ENCODE measurements at regions not wholly inside any gene's neighbourhood (a gene's known extent, or its start where the extent isn't known, plus 50 kb on each side); places are given as distances from the start of the nearest gene placed in this dataset.

DNA sequence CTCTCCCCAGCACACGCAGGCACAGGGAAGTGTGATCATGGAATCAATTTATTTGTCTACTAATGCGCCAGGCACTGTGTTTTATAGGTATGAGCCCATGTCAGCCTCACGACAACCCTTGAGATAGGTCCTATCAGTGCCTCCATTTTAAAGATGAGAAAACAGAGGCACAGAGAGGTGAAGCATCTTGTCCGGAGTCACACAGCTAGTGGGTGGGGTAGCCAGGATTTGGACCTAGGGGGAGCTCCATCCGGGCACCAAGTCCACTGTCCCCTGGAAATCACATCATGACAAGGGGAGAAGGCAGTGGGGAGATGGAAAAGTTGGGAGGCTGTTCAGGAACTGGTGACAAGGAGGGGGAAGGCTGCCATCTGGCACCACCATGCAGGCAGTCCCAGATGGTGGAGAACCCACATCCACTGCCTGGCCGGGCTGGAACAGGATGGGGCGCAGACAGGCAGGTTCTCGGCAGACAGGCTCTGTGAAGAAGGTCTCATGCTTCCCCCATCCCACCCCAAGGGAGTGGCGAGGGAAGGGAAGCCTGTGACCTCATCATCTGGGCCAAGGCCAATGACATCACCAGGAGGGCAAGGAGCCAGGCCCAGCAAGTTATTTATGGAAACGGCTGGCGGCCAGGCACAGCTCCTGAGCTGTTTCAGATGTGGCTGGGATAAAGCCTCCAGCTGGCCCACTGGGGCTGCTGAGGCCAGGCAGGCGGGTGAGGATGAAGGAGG is 126.0 kb upstream of the SDK2 start:
- Histone ChIP-seq H3K27ac (ENCODE audit: low read depth, low read length) (no peak overlapping the region), H3K9me3 (ENCODE audit: control insufficient read depth, insufficient read depth, low read length) (no peaks in the 10 kb centered on the region), H3K27me3 (ENCODE audit: control insufficient read depth, insufficient read depth, low read length) (no peaks in the 10 kb centered on the region), H3K9ac (ENCODE audit: low read depth, low read length) (no peak overlapping the region), H3K4me3 (ENCODE audit: low read depth, low read length) (no peak overlapping the region), H3K4me1 (ENCODE audit: control insufficient read depth, insufficient read depth, low read length) (no peaks in the 10 kb centered on the region), H3K36me3 (ENCODE audit: control insufficient read depth, insufficient read depth, low read length) (no peaks in the 10 kb centered on the region)

DNA sequence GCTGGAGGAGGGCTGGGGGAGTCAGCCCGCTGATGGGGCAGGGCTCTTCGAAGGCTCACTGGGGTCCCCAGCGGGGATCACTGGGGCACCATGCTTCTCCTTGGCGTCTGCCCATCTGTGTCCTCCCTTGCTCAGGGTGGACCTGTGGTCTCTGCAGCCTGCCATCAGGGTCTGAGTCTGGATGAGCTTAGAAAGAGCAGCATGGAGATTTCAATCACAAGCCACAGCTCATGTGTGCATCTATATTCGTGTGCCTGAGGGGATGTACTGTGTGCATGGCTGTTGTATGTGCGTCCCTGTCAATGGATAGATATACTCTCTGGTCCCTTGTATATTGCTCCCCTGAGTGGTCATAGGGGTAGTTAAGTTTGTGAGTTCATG is 126.6 kb upstream of the SDK2 start:
- Histone ChIP-seq H3K27me3 (ENCODE audit: control insufficient read depth, insufficient read depth, low read length) (no peaks in the 10 kb centered on the region), H3K4me3 (ENCODE audit: low read depth, low read length) (no peak overlapping the region), H3K27ac (ENCODE audit: low read depth, low read length) (no peak overlapping the region), H3K9me3 (ENCODE audit: control insufficient read depth, insufficient read depth, low read length) (no peaks in the 10 kb centered on the region), H3K9ac (ENCODE audit: low read depth, low read length) (no peak overlapping the region), H3K4me1 (ENCODE audit: control insufficient read depth, insufficient read depth, low read length) (no peaks in the 10 kb centered on the region), H3K36me3 (ENCODE audit: control insufficient read depth, insufficient read depth, low read length) (no peaks in the 10 kb centered on the region)

DNA sequence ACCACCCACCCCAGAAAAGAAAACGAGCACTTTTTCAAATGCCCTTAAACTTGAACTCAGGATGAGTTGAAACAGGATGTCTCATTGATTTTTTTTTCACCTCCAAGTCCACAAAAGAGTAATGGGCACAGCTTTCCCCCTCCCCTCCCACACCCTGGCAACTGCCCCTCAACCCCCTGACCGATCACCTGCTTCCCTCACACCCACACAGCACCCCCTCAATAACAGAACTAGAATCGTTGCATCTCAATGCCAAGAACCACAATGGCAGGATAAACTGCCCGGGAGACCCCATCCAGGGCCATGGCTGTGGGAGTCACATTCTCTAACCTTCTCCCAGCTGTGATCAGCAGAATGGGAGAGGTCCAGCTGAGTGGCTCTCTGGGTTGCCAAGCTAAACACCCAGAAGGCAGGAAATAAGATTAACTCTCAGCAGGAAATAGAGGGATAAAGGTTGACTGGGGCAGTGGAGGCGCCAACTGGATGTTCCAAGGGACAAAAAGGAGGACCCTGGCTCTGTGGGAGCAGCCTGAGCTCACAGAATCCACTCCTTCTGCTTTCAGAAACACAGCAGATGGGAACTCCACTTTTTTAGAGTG is 128.0 kb upstream of the SDK2 start:
- no peaks in the 10 kb centered on the region for H3K27me3 ChIP-seq (ENCODE audit: control insufficient read depth, insufficient read depth, low read length)
- no peak overlapping the region for H3K4me3 ChIP-seq (ENCODE audit: low read depth, low read length)
- no peak overlapping the region for H3K9ac ChIP-seq (ENCODE audit: low read depth, low read length)
- H3K27ac ChIP-seq (ENCODE audit: low read depth, low read length) = no peak overlapping the region
- no peaks in the 10 kb centered on the region for H3K36me3 ChIP-seq (ENCODE audit: control insufficient read depth, insufficient read depth, low read length)
- peaks cover 6% of the 10 kb centered on the region; the same call in 1 of the 2 replicates for H3K9me3 ChIP-seq (ENCODE audit: control insufficient read depth, insufficient read depth, low read length)
- no peaks in the 10 kb centered on the region for H3K4me1 ChIP-seq (ENCODE audit: control insufficient read depth, insufficient read depth, low read length)

DNA sequence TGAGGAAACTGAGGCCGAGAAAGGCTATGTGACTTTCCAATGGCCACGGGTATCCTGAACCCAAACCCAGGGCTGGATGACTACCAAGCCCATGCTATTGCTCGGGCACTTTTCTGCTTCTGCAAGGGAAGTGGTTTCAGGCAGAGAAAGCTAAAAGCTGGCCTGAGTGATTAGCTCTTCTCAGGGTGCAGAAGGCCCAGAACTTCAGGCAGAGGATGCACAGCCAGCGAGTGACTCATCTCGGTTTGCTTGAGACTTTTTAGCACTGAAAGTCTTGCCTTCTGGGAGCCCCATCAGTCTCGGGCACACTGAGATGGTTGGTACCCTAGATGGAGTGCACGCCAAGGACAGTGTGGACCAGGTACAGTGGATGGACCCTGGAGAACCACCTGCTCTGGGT is 129.5 kb upstream of the SDK2 start:
- Histone ChIP-seq H3K36me3 (ENCODE audit: control insufficient read depth, insufficient read depth, low read length) (no peaks in the 10 kb centered on the region), H3K27me3 (ENCODE audit: control insufficient read depth, insufficient read depth, low read length) (no peaks in the 10 kb centered on the region), H3K4me3 (ENCODE audit: low read depth, low read length) (no peak overlapping the region), H3K9ac (ENCODE audit: low read depth, low read length) (no peak overlapping the region), H3K9me3 (ENCODE audit: control insufficient read depth, insufficient read depth, low read length) (peaks cover 8% of the 10 kb centered on the region; the same call in 1 of the 2 replicates), H3K4me1 (ENCODE audit: control insufficient read depth, insufficient read depth, low read length) (no peaks in the 10 kb centered on the region), H3K27ac (ENCODE audit: low read depth, low read length) (no peak overlapping the region)

DNA sequence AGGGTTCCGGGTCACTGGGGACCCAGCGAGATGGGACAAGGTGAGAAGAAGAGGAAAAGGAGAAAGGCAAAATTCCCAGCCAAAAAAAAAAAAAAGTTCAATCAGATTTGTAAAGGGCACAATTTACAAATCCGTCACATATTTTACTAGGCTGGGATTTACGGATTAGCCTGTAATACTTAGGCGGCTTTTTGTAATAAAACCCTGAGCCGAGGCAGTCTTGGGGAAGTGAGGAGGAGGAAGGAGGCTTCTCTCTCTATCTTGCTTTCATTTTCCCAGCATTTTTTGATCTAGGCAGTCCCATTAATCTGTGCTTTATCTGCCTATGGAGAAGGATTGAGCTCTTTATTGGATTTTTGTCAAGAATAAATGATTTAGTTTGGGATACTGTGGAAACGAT is 130.6 kb upstream of the SDK2 start:
- no peaks in the 10 kb centered on the region for H3K27me3 ChIP-seq (ENCODE audit: control insufficient read depth, insufficient read depth, low read length)
- H3K27ac ChIP-seq (ENCODE audit: low read depth, low read length) = no peak overlapping the region
- H3K36me3 ChIP-seq (ENCODE audit: control insufficient read depth, insufficient read depth, low read length) = no peaks in the 10 kb centered on the region
- H3K4me3 ChIP-seq (ENCODE audit: low read depth, low read length) = no peak overlapping the region
- H3K4me1 ChIP-seq (ENCODE audit: control insufficient read depth, insufficient read depth, low read length) = no peaks in the 10 kb centered on the region
- H3K9me3 ChIP-seq (ENCODE audit: control insufficient read depth, insufficient read depth, low read length) = peaks cover 11% of the 10 kb centered on the region; the same call in 1 of the 2 replicates
- H3K9ac ChIP-seq (ENCODE audit: low read depth, low read length) = no peak overlapping the region

DNA sequence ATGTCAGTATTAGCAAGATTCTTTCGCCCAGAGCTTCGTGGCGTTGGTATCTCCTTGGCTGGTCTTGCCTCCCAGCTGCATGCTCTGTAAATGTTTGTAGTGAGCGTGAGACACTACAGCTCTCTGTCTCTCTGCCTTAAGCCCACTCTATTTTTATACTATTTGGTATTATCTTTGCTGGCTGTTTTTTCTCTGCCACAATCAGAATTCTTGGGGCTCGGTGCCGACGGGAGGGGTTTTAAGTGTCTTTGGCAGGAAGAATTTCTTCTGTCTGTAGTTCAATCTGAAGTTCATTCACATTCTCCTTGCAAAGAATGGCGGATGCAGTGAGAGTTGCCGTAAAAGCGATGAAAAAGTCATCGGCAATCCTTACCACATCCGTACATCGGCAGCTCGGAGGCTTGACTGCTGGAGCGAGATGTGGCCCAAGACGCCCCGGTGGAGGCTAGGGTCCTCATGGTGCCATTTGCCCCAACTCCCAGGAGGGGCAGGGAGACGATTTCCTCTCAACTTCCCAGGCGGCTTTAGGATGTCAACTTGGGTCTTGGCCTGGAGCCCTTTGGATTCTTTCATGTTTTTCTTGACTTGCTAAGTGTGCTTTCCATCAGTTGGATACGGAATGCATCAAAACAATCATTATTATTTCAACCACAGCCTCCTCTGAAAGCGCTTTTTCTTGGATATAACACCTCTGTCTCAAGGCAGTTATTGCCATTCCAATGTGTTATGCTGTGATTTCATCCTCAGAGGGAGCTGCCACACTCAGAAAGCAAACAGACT is 132.3 kb upstream of the SDK2 start:
- Histone ChIP-seq H3K4me1 (ENCODE audit: control insufficient read depth, insufficient read depth, low read length) (no peaks in the 10 kb centered on the region), H3K9me3 (ENCODE audit: control insufficient read depth, insufficient read depth, low read length) (peaks cover 11% of the 10 kb centered on the region; the same call in 1 of the 2 replicates), H3K9ac (ENCODE audit: low read depth, low read length) (no peak overlapping the region), H3K27me3 (ENCODE audit: control insufficient read depth, insufficient read depth, low read length) (no peaks in the 10 kb centered on the region), H3K27ac (ENCODE audit: low read depth, low read length) (no peak overlapping the region), H3K36me3 (ENCODE audit: control insufficient read depth, insufficient read depth, low read length) (no peaks in the 10 kb centered on the region), H3K4me3 (ENCODE audit: low read depth, low read length) (no peak overlapping the region)

DNA sequence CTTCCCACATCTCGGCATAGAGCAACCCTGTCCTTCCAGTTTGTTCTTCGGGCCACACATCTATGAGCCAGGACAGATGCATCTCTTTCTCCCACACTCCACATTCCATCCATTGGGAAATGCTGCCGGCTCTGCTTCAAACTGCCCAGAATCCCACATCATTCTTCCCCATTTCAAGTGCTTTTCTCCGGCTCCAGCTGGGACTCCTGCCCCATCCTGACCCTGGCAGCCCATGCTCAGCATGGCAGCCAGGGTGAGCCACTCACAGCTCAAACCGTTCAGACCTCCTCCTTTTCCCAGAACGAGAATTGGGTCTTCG is 132.8 kb upstream of the SDK2 start:
- H3K9ac ChIP-seq (ENCODE audit: low read depth, low read length) = no peak overlapping the region
- H3K4me1 ChIP-seq (ENCODE audit: control insufficient read depth, insufficient read depth, low read length) = no peaks in the 10 kb centered on the region
- H3K27me3 ChIP-seq (ENCODE audit: control insufficient read depth, insufficient read depth, low read length) = no peaks in the 10 kb centered on the region
- H3K27ac ChIP-seq (ENCODE audit: low read depth, low read length) = no peak overlapping the region
- H3K9me3 ChIP-seq (ENCODE audit: control insufficient read depth, insufficient read depth, low read length) = peaks cover 11% of the 10 kb centered on the region; the same call in 1 of the 2 replicates
- H3K36me3 ChIP-seq (ENCODE audit: control insufficient read depth, insufficient read depth, low read length) = no peaks in the 10 kb centered on the region
- H3K4me3 ChIP-seq (ENCODE audit: low read depth, low read length) = no peak overlapping the region

DNA sequence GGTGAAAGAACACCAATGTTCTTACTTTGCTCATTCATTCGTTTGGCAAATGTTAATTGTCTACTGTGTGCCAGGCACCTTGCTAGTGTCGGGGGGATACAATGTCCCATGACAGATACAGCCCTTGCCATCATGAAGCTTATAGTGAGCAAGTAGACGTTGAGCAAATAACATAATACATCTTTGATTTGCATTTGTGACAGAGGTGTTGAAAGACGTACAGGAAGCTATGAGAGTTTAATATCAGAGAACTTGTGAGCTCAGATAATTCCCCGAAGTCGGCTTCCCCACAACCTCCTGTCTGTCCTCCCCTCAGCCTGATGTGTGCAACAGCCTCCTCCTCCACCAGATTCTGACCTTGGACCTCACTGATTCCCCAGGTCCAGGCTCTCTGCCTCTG is 138.0 kb upstream of the SDK2 start:
- H3K36me3 ChIP-seq (ENCODE audit: control insufficient read depth, insufficient read depth, low read length) = no peaks in the 10 kb centered on the region
- no peak overlapping the region for H3K4me3 ChIP-seq (ENCODE audit: low read depth, low read length)
- H3K27ac ChIP-seq (ENCODE audit: low read depth, low read length) = no peak overlapping the region
- no peak overlapping the region for H3K9ac ChIP-seq (ENCODE audit: low read depth, low read length)
- no peaks in the 10 kb centered on the region for H3K27me3 ChIP-seq (ENCODE audit: control insufficient read depth, insufficient read depth, low read length)
- peaks cover 5% of the 10 kb centered on the region; the same call in 1 of the 2 replicates for H3K9me3 ChIP-seq (ENCODE audit: control insufficient read depth, insufficient read depth, low read length)
- peaks cover 11% of the 10 kb centered on the region for H3K4me1 ChIP-seq (ENCODE audit: control insufficient read depth, insufficient read depth, low read length)

DNA sequence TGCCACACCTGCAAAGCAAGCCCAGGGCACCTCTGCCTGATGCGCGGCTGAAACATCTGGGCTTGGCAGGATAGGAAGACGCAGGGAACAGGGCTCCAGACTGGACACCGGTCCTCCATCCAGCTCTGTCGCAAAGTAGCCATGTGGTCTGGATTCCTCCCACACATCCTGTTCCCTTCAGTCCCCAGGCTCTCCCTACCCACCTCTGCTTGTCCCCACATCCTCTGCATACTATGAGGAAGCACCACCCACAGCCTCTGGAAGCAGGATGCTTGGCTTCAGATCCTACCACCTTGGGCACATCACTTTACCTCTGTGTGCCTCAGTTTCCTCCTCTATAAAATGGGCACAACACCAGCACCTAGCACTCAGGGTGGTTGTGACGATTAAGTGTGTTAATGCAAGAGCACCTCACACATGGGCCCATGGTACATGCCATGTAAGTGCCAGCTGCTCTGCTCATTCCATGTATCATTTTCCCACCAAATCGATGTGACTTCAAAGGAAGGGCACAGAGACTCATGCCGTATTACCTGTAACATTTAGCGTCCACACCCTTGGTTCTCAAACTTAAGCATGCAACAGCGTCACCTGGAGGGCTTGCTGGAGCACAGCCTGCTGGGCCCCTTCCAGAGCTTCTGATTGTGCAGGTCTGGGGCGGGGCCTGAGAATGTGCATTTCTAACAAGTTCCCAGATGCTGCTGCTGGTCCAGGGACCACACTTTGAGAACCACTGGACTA is 138.6 kb upstream of the SDK2 start:
- no peak overlapping the region for H3K27ac ChIP-seq (ENCODE audit: low read depth, low read length)
- H3K9me3 ChIP-seq (ENCODE audit: control insufficient read depth, insufficient read depth, low read length) = peaks cover 5% of the 10 kb centered on the region; the same call in 1 of the 2 replicates
- no peaks in the 10 kb centered on the region for H3K27me3 ChIP-seq (ENCODE audit: control insufficient read depth, insufficient read depth, low read length)
- H3K36me3 ChIP-seq (ENCODE audit: control insufficient read depth, insufficient read depth, low read length) = no peaks in the 10 kb centered on the region
- H3K4me3 ChIP-seq (ENCODE audit: low read depth, low read length) = no peak overlapping the region
- no peak overlapping the region for H3K9ac ChIP-seq (ENCODE audit: low read depth, low read length)
- H3K4me1 ChIP-seq (ENCODE audit: control insufficient read depth, insufficient read depth, low read length) = peaks cover 17% of the 10 kb centered on the region

DNA sequence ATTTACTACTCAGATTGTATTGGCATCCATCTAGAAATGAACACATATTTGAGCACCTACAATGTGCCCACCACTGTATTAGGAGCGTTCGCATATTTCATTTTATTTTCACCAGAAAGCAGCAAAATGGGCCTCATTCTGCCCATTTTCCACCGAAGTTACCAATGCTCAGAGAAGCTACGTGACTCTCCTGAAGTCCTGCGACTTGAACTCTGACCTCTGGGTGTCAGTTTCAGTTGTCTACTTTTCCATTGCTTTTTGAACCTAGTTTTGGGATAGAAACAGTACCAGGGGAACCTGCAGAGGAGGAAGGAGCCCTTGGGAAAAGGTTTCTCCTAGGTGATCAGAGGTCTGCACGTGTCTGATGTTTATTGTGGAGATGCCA is 139.1 kb upstream of the SDK2 start:
- H3K9me3 ChIP-seq (ENCODE audit: control insufficient read depth, insufficient read depth, low read length) = peaks cover 5% of the 10 kb centered on the region; the same call in 1 of the 2 replicates
- H3K4me3 ChIP-seq (ENCODE audit: low read depth, low read length) = no peak overlapping the region
- no peaks in the 10 kb centered on the region for H3K36me3 ChIP-seq (ENCODE audit: control insufficient read depth, insufficient read depth, low read length)
- peaks cover 22% of the 10 kb centered on the region for H3K4me1 ChIP-seq (ENCODE audit: control insufficient read depth, insufficient read depth, low read length)
- no peak overlapping the region for H3K27ac ChIP-seq (ENCODE audit: low read depth, low read length)
- no peak overlapping the region for H3K9ac ChIP-seq (ENCODE audit: low read depth, low read length)
- no peaks in the 10 kb centered on the region for H3K27me3 ChIP-seq (ENCODE audit: control insufficient read depth, insufficient read depth, low read length)
